ENCODE measurements at regions not wholly inside any gene's neighbourhood (a gene's known extent, or its start where the extent isn't known, plus 50 kb on each side); places are given as distances from the start of the nearest gene placed in this dataset.

DNA sequence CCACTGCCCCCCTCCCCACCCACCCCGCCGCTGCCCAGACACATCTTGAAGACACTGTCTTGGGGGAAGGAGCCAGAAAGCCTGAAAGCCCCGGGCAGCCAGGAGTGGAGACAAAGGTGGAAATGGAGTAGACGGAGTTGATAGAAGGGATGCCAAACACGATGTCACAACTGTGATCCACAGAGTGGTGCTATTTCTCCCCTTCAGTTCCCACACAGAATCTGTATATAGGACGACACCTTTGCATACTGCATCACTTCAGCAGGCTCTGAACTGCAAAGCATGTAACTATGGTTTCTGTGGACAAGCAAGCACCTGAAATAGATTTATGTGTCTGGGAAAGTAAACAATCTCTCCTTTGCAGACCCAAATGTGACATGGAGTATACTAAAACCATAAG, 56.4 kb upstream of the F13A1 start:
- Histone ChIP-seq H3K4me2 (ENCODE audit: insufficient read depth, low read length, poor library complexity, severe bottlenecking) (no peak overlapping the region), H3K4ac (ENCODE audit: low read length) (no peak overlapping the region), H3K4me3 (ENCODE audit: low read length in 2 of 2) (no peak overlapping the region), H3K27me3 (ENCODE audit: control insufficient read depth in 3 of 3, insufficient read depth in 3 of 3, low read depth in 1 of 3, low read length in 3 of 3) (peaks cover 0 to 2% (median 0%) of the 10 kb centered on the region in 3 experiments), H3K23ac (ENCODE audit: low read depth, low read length, poor library complexity) (no peak overlapping the region), H3K18ac (ENCODE audit: low read length) (no peak overlapping the region), H3K79me1 (ENCODE audit: low read depth, low read length) (no peaks in the 10 kb centered on the region), H3K4me1 (ENCODE audit: control insufficient read depth in 2 of 2, insufficient read depth in 1 of 2, low read depth in 1 of 2, low read length in 2 of 2) (no peaks in the 10 kb centered on the region), H4K8ac (ENCODE audit: low read depth, low read length) (no peak overlapping the region), H2BK12ac (ENCODE audit: low read length) (no peak overlapping the region), H2BK5ac (ENCODE audit: low read length) (no peak overlapping the region), H3K9ac (ENCODE audit: low read depth, low read length, poor library complexity) (no peak overlapping the region), H3K36me3 (replicated peaks in 1 of 2; ENCODE audit: control insufficient read depth in 2 of 2, insufficient read depth in 2 of 2, low read length in 2 of 2) (no peaks in the 10 kb centered on the region), H4K91ac (ENCODE audit: low read depth, low read length, poor library complexity) (no peak overlapping the region), H3K14ac (ENCODE audit: low read length) (no peak overlapping the region), H2AK5ac (ENCODE audit: low read depth, low read length) (no peak overlapping the region), H3K27ac (replicated peaks; ENCODE audit: low read length) (no peak overlapping the region), H3K9me3 (replicated peaks in 1 of 2; ENCODE audit: control insufficient read depth in 2 of 2, insufficient read depth in 1 of 2, low read depth in 1 of 2, low read length in 2 of 2) (peaks cover 0 to 2% of the 10 kb centered on the region in 2 donors), H2AFZ (ENCODE audit: low read length) (no peak overlapping the region), H2BK120ac (ENCODE audit: low read depth, low read length) (no peak overlapping the region), H2BK15ac (ENCODE audit: low read length) (no peak overlapping the region)
- no CpG with 5 or more reads among the region's 6 CpGs for WGBS, 2 donors (ENCODE audit: extremely low coverage in 2 of 2, insufficient read length in 2 of 2, insufficient replicate concordance in 1 of 2)
- DNase-seq (ENCODE audit: low spot score), result no peak

DNA sequence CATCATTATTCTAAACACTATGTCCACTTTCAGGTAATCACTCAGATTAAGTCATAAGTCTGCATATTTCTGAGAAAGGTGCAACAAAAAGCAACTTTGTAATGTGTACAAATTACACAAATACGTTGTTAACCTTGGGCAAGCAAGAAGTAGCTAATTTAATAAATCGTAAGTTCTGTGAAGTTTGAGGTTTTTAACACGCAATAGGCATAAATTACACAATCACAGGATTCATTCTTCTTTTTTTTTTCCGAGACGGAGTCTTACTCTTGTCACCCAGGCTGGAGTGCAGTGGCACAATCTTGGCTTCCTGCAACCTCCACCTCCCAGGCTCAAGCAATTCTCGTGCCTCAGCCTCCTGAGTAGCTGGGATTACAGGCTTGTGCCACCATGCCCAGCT, 57.2 kb upstream of the F13A1 start:
- WGBS, 2 donors (ENCODE audit: extremely low coverage in 2 of 2, insufficient read length in 2 of 2, insufficient replicate concordance in 1 of 2), result no CpG with 5 or more reads among the region's 6 CpGs
- H2AFZ ChIP-seq (ENCODE audit: low read length), result no peak overlapping the region
- H2AK5ac ChIP-seq (ENCODE audit: low read depth, low read length), result no peak overlapping the region
- H3K9me3 ChIP-seq (replicated peaks in 1 of 2; ENCODE audit: control insufficient read depth in 2 of 2, insufficient read depth in 1 of 2, low read depth in 1 of 2, low read length in 2 of 2), result peaks cover 0 to 2% of the 10 kb centered on the region in 2 donors
- no peak overlapping the region for H3K4me2 ChIP-seq (ENCODE audit: insufficient read depth, low read length, poor library complexity, severe bottlenecking)
- H4K91ac ChIP-seq (ENCODE audit: low read depth, low read length, poor library complexity), result no peak overlapping the region
- H3K27me3 ChIP-seq (ENCODE audit: control insufficient read depth in 3 of 3, insufficient read depth in 3 of 3, low read depth in 1 of 3, low read length in 3 of 3), result peaks cover 0 to 2% (median 0%) of the 10 kb centered on the region in 3 experiments
- H2BK5ac ChIP-seq (ENCODE audit: low read length), result no peak overlapping the region
- no peaks in the 10 kb centered on the region for H3K79me1 ChIP-seq (ENCODE audit: low read depth, low read length)
- H3K18ac ChIP-seq (ENCODE audit: low read length), result no peak overlapping the region
- no peak overlapping the region for H2BK120ac ChIP-seq (ENCODE audit: low read depth, low read length)
- H2BK15ac ChIP-seq (ENCODE audit: low read length), result no peak overlapping the region
- no peak overlapping the region for H3K4me3 ChIP-seq (ENCODE audit: low read length in 2 of 2)
- no peaks in the 10 kb centered on the region for H3K4me1 ChIP-seq (ENCODE audit: control insufficient read depth in 2 of 2, insufficient read depth in 1 of 2, low read depth in 1 of 2, low read length in 2 of 2)
- no peak overlapping the region for H3K23ac ChIP-seq (ENCODE audit: low read depth, low read length, poor library complexity)
- H3K4ac ChIP-seq (ENCODE audit: low read length), result no peak overlapping the region
- no peak overlapping the region for H4K8ac ChIP-seq (ENCODE audit: low read depth, low read length)
- H3K36me3 ChIP-seq (replicated peaks in 1 of 2; ENCODE audit: control insufficient read depth in 2 of 2, insufficient read depth in 2 of 2, low read length in 2 of 2), result no peaks in the 10 kb centered on the region
- H3K27ac ChIP-seq (replicated peaks; ENCODE audit: low read length), result no peak overlapping the region
- H2BK12ac ChIP-seq (ENCODE audit: low read length), result no peak overlapping the region
- no peak overlapping the region for H3K9ac ChIP-seq (ENCODE audit: low read depth, low read length, poor library complexity)
- no peak for DNase-seq (ENCODE audit: low spot score)
- no peak overlapping the region for H3K14ac ChIP-seq (ENCODE audit: low read length)

DNA sequence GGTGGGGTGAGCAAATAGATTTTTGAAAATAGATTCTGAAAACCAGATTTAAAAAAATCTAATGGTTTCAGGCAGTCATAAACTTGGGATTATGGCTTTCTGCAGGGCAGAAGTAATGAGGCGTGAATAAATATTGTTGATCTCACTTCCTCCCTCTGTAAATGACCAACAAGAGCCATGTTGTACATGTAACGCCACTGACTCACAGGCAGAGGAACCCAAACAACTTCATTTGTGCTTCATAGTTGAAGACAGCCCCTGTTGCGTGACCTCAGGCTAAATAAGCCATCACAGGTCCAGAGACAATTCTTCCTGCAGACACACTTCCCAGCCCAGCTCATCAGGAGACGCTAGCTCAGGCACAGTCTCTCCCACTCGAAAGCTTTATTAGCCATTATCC, 59.1 kb upstream of the F13A1 start:
- H3K27me3 ChIP-seq (ENCODE audit: control insufficient read depth in 3 of 3, insufficient read depth in 3 of 3, low read depth in 1 of 3, low read length in 3 of 3), result peaks cover 0 to 2% (median 0%) of the 10 kb centered on the region in 3 experiments
- no peak overlapping the region for H3K4me3 ChIP-seq (ENCODE audit: low read length in 2 of 2)
- no peak overlapping the region for H2AK5ac ChIP-seq (ENCODE audit: low read depth, low read length)
- no peak overlapping the region for H3K9ac ChIP-seq (ENCODE audit: low read depth, low read length, poor library complexity)
- peaks cover 0 to 2% of the 10 kb centered on the region in 2 donors for H3K9me3 ChIP-seq (replicated peaks in 1 of 2; ENCODE audit: control insufficient read depth in 2 of 2, insufficient read depth in 1 of 2, low read depth in 1 of 2, low read length in 2 of 2)
- no peak overlapping the region for H2AFZ ChIP-seq (ENCODE audit: low read length)
- H4K8ac ChIP-seq (ENCODE audit: low read depth, low read length), result no peak overlapping the region
- no CpG with 5 or more reads among the region's 5 CpGs for WGBS, 2 donors (ENCODE audit: extremely low coverage in 2 of 2, insufficient read length in 2 of 2, insufficient replicate concordance in 1 of 2)
- H3K4me1 ChIP-seq (ENCODE audit: control insufficient read depth in 2 of 2, insufficient read depth in 1 of 2, low read depth in 1 of 2, low read length in 2 of 2), result peaks cover 0 to 4% of the 10 kb centered on the region in 2 donors
- H3K14ac ChIP-seq (ENCODE audit: low read length), result no peak overlapping the region
- no peak overlapping the region for H3K23ac ChIP-seq (ENCODE audit: low read depth, low read length, poor library complexity)
- no peak overlapping the region for H3K4me2 ChIP-seq (ENCODE audit: insufficient read depth, low read length, poor library complexity, severe bottlenecking)
- no peak overlapping the region for H4K91ac ChIP-seq (ENCODE audit: low read depth, low read length, poor library complexity)
- no peaks in the 10 kb centered on the region for H3K79me1 ChIP-seq (ENCODE audit: low read depth, low read length)
- H3K36me3 ChIP-seq (replicated peaks in 1 of 2; ENCODE audit: control insufficient read depth in 2 of 2, insufficient read depth in 2 of 2, low read length in 2 of 2), result no peaks in the 10 kb centered on the region
- H2BK120ac ChIP-seq (ENCODE audit: low read depth, low read length), result no peak overlapping the region
- H2BK5ac ChIP-seq (ENCODE audit: low read length), result no peak overlapping the region
- no peak overlapping the region for H2BK15ac ChIP-seq (ENCODE audit: low read length)
- no peak overlapping the region for H3K4ac ChIP-seq (ENCODE audit: low read length)
- no peak overlapping the region for H3K18ac ChIP-seq (ENCODE audit: low read length)
- no peak for DNase-seq (ENCODE audit: low spot score)
- H2BK12ac ChIP-seq (ENCODE audit: low read length), result no peak overlapping the region
- no peak overlapping the region for H3K27ac ChIP-seq (replicated peaks; ENCODE audit: low read length)

DNA sequence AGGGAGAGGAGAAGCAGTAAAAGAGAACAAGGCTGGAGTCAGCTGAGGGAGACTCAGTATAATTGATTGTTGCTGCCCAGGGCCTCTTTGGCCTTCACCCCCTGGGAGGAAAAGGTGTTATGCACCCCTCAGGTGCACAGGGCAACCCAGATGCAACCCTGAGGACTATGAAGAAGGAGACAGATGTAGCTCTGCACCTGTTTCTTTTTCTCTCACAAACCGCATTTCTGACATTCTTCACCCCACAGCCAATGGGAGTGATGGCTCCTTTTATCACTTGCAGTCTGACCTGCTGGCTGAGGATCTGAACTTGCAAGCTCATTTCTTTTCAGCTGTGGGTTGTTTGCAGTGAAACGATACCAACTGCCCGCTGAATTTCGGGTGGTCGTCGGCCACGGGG, 64.1 kb upstream of the F13A1 start:
- Histone ChIP-seq H3K36me3 (replicated peaks in 1 of 2; ENCODE audit: control insufficient read depth in 2 of 2, insufficient read depth in 2 of 2, low read length in 2 of 2) (no peaks in the 10 kb centered on the region), H3K27ac (replicated peaks; ENCODE audit: low read length) (no peak overlapping the region), H3K14ac (ENCODE audit: low read length) (no peak overlapping the region), H2BK5ac (ENCODE audit: low read length) (no peak overlapping the region), H4K8ac (ENCODE audit: low read depth, low read length) (no peak overlapping the region), H3K4ac (ENCODE audit: low read length) (no peak overlapping the region), H2AK5ac (ENCODE audit: low read depth, low read length) (no peak overlapping the region), H3K9ac (ENCODE audit: low read depth, low read length, poor library complexity) (no peak overlapping the region), H3K23ac (ENCODE audit: low read depth, low read length, poor library complexity) (no peak overlapping the region), H3K9me3 (replicated peaks in 1 of 2; ENCODE audit: control insufficient read depth in 2 of 2, insufficient read depth in 1 of 2, low read depth in 1 of 2, low read length in 2 of 2) (no peaks in the 10 kb centered on the region), H3K4me2 (ENCODE audit: insufficient read depth, low read length, poor library complexity, severe bottlenecking) (no peak overlapping the region), H4K91ac (ENCODE audit: low read depth, low read length, poor library complexity) (no peak overlapping the region), H2BK12ac (ENCODE audit: low read length) (no peak overlapping the region), H3K4me1 (ENCODE audit: control insufficient read depth in 2 of 2, insufficient read depth in 1 of 2, low read depth in 1 of 2, low read length in 2 of 2) (peaks cover 2 to 7% of the 10 kb centered on the region in 2 donors), H2AFZ (ENCODE audit: low read length) (no peak overlapping the region), H3K18ac (ENCODE audit: low read length) (no peak overlapping the region), H3K4me3 (ENCODE audit: low read length in 2 of 2) (no peak overlapping the region), H2BK120ac (ENCODE audit: low read depth, low read length) (no peak overlapping the region), H3K27me3 (ENCODE audit: control insufficient read depth in 3 of 3, insufficient read depth in 3 of 3, low read depth in 1 of 3, low read length in 3 of 3) (peaks cover 0 to 2% (median 0%) of the 10 kb centered on the region in 3 experiments), H2BK15ac (ENCODE audit: low read length) (no peak overlapping the region), H3K79me1 (ENCODE audit: low read depth, low read length) (no peaks in the 10 kb centered on the region)
- no peak for DNase-seq (ENCODE audit: low spot score)
- WGBS, 2 donors (ENCODE audit: extremely low coverage in 2 of 2, insufficient read length in 2 of 2, insufficient replicate concordance in 1 of 2), result no CpG with 5 or more reads among the region's 7 CpGs

All from neuronal stem cell (in vitro differentiated cells).